ENCODE measurements at regions not wholly inside any gene's neighbourhood (a gene's known extent, or its start where the extent isn't known, plus 50 kb on each side); places are given as distances from the start of the nearest gene placed in this dataset.

DNA sequence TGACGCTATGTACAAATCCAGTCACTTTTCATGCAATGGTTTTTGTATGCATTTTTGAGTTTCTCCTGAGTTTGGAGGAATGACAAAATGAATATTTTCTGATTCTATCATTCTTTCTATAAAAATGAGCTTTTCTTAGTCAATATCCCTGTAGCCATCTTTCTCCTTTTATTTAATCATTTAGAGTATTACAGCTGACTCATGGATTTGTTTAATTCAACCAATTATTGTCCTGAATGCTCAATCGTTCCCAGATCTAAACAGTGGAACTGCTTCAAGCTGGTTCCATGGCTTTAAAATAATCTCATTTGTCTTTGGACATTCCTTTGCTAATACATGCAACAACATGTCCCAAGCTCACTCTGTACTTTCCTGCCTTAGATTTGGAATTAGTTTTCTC is 368.8 kb downstream of the ADCYAP1 start:
- TF ChIP-seq, protein P1, sequence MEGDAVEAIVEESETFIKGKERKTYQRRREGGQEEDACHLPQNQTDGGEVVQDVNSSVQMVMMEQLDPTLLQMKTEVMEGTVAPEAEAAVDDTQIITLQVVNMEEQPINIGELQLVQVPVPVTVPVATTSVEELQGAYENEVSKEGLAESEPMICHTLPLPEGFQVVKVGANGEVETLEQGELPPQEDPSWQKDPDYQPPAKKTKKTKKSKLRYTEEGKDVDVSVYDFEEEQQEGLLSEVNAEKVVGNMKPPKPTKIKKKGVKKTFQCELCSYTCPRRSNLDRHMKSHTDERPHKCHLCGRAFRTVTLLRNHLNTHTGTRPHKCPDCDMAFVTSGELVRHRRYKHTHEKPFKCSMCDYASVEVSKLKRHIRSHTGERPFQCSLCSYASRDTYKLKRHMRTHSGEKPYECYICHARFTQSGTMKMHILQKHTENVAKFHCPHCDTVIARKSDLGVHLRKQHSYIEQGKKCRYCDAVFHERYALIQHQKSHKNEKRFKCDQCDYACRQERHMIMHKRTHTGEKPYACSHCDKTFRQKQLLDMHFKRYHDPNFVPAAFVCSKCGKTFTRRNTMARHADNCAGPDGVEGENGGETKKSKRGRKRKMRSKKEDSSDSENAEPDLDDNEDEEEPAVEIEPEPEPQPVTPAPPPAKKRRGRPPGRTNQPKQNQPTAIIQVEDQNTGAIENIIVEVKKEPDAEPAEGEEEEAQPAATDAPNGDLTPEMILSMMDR (IDR thresholded peaks at IDR 0.05; ENCODE audit: insufficient read depth, low read depth, low read length), result no peak
- TF ChIP-seq EZH2 (IDR thresholded peaks at IDR 0.05; ENCODE audit: insufficient read depth, low read length), result no peak

All from astrocyte (in vitro differentiated cells and primary cell).